ENCODE measurements at regions not wholly inside any gene's neighbourhood (a gene's known extent, or its start where the extent isn't known, plus 50 kb on each side); places are given as distances from the start of the nearest gene placed in this dataset.

DNA sequence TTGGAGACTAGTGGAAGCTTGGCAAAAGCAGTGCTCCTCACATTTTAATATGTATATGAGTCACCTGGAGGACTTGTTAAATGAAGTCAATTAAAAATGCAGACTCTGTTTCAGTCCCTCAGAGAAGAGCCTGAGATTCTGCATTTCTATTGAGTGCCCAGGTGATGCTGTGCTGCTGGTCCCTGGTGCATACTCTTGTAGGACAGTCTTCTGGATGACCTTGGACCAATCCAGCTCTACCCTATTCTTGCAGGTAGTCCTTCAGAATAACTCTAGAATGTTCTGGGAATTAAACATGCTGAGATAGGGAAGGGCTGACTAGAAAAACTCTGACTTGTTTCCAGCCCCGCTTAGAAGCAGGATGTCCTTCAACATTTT lies 115.9 kb downstream of the CASP12 start:
- TF ChIP-seq, protein P1, sequence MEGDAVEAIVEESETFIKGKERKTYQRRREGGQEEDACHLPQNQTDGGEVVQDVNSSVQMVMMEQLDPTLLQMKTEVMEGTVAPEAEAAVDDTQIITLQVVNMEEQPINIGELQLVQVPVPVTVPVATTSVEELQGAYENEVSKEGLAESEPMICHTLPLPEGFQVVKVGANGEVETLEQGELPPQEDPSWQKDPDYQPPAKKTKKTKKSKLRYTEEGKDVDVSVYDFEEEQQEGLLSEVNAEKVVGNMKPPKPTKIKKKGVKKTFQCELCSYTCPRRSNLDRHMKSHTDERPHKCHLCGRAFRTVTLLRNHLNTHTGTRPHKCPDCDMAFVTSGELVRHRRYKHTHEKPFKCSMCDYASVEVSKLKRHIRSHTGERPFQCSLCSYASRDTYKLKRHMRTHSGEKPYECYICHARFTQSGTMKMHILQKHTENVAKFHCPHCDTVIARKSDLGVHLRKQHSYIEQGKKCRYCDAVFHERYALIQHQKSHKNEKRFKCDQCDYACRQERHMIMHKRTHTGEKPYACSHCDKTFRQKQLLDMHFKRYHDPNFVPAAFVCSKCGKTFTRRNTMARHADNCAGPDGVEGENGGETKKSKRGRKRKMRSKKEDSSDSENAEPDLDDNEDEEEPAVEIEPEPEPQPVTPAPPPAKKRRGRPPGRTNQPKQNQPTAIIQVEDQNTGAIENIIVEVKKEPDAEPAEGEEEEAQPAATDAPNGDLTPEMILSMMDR (IDR thresholded peaks at IDR 0.05; ENCODE audit: borderline replicate concordance, extremely low read depth, low read length, poor library complexity, severe bottlenecking), result no peak
- no peak for TF ChIP-seq EZH2 (IDR thresholded peaks at IDR 0.05; ENCODE audit: borderline replicate concordance, low read depth, low read length, severe bottlenecking)

All from DND-41 (cell line).